CD14-positive monocyte (primary cell): ENCODE measurements at regions not wholly inside any gene's neighbourhood (a gene's known extent, or its start where the extent isn't known, plus 50 kb on each side); places are given as distances from the start of the nearest gene placed in this dataset.
A peak's percentile ranks its signal among the peaks of the same experiment; 100 is the strongest.

Source experiments
- DNase-seq, 3 donors: peaks; one replicate each; pipeline ENCODE4 v3.0.0-alpha.2; 2011 to 2022
- H2AFZ ChIP-seq: 2 replicates; pipeline ENCODE4 v1.6.0; 2012; ENCODE audit warnings: mild to moderate bottlenecking, low read depth, low read length, inconsistent platforms; ENCODE audit not compliant: insufficient read depth, poor library complexity, severe bottlenecking
- H3K27ac ChIP-seq, 2 donors: 1 replicate in 1 of 2; 2 replicates in 1 of 2; pipeline ENCODE4 v1.5.1; 2012 to 2013; ENCODE audit warnings: low read length in 2 of 2, control low read depth in 1 of 2, inconsistent platforms in 1 of 2, low read depth in 1 of 2, mild to moderate bottlenecking in 1 of 2
- H3K27me3 ChIP-seq, 2 donors: one replicate each; pipeline versions ENCODE4 v1.6.0 to v1.6.1; 2011 to 2013; ENCODE audit warnings: low read length in 2 of 2; ENCODE audit not compliant: control insufficient read depth in 2 of 2, insufficient read depth in 2 of 2
- H3K36me3 ChIP-seq, 2 donors: replicated peaks in 1 of 2; 1 replicate in 1 of 2; 2 replicates in 1 of 2; pipeline versions ENCODE4 v1.5.1 to v1.6.1; 2012 to 2013; ENCODE audit warnings: low read length in 2 of 2, control low read depth in 1 of 2, inconsistent platforms in 1 of 2, mild to moderate bottlenecking in 1 of 2; ENCODE audit not compliant: insufficient read depth in 2 of 2, control insufficient read depth in 1 of 2
- H3K4me1 ChIP-seq, 2 donors: 1 replicate in 1 of 2; 2 replicates in 1 of 2; pipeline versions ENCODE4 v1.5.1 to v1.6.1; 2012 to 2013; ENCODE audit warnings: low read length in 2 of 2, control low read depth in 1 of 2, inconsistent platforms in 1 of 2, mild to moderate bottlenecking in 1 of 2, moderate library complexity in 1 of 2; ENCODE audit not compliant: insufficient read depth in 2 of 2, control insufficient read depth in 1 of 2
- H3K4me2 ChIP-seq: replicated peaks from 2 replicates; pipeline ENCODE3; 2012; ENCODE audit warnings: low read length, moderate library complexity, mild to moderate bottlenecking; ENCODE audit not compliant: poor library complexity, severe bottlenecking; ENCODE audit errors: extremely low read depth
- H3K4me3 ChIP-seq, 3 experiments: fragments of 200-600 bp in 1 of 3; sonication (generic) in 1 of 3; replicated peaks in 1 of 3; 1 replicate in 2 of 3; 2 replicates in 1 of 3; pipeline ENCODE4 v1.5.1; 2011 to 2013; ENCODE audit warnings: low read length in 3 of 3, mild to moderate bottlenecking in 3 of 3, control low read depth in 2 of 3, low read depth in 2 of 3, inconsistent platforms in 1 of 3, moderate library complexity in 1 of 3
- H3K79me2 ChIP-seq: 2 replicates; pipeline ENCODE4 v1.6.0; 2012; ENCODE audit warnings: mild to moderate bottlenecking, control low read depth, inconsistent platforms, low read length, moderate library complexity; ENCODE audit not compliant: insufficient read depth
- H3K9ac ChIP-seq: 2 replicates; pipeline ENCODE4 v1.6.0; 2017; ENCODE audit warnings: low read length, mild to moderate bottlenecking; ENCODE audit not compliant: insufficient read depth, poor library complexity, severe bottlenecking
- H3K9me3 ChIP-seq, 2 donors: replicated peaks in 1 of 2; 1 replicate in 1 of 2; 2 replicates in 1 of 2; pipeline versions ENCODE4 v1.5.1 to v1.6.1; 2012 to 2013; ENCODE audit warnings: low read length in 2 of 2, control low read depth in 1 of 2; ENCODE audit not compliant: control insufficient read depth in 1 of 2, insufficient read depth in 1 of 2
- H4K20me1 ChIP-seq: 2 replicates; pipeline ENCODE4 v1.6.0; 2012; ENCODE audit warnings: mild to moderate bottlenecking, low read length, control low read depth, moderate library complexity; ENCODE audit not compliant: insufficient read depth
- H3K27ac Mint-ChIP-seq, 7 donors: one replicate each; pipeline ENCODE4 v1.8.0; 2020; ENCODE audit warnings: mild to moderate bottlenecking in 7 of 7, mixed read lengths in 7 of 7, moderate library complexity in 6 of 7, inconsistent platforms in 2 of 7
- H3K27me3 Mint-ChIP-seq, 3 donors: one replicate each; pipeline ENCODE4 v1.8.0; 2021 to 2022; ENCODE audit warnings: low read depth in 3 of 3, mild to moderate bottlenecking in 3 of 3, mixed read lengths in 3 of 3, moderate library complexity in 3 of 3, inconsistent platforms in 1 of 3
- H3K36me3 Mint-ChIP-seq, 2 donors: one replicate each; pipeline ENCODE4 v1.8.0; 2020; ENCODE audit warnings: mixed read lengths in 2 of 2, inconsistent platforms in 1 of 2, mild to moderate bottlenecking in 1 of 2
- H3K4me1 Mint-ChIP-seq: one replicate; pipeline ENCODE4 v1.8.0; 2020; ENCODE audit warnings: mild to moderate bottlenecking, mixed read lengths
- H3K4me3 Mint-ChIP-seq, 2 donors: one replicate each; pipeline ENCODE4 v1.8.0; 2020; ENCODE audit warnings: mild to moderate bottlenecking in 2 of 2, mixed read lengths in 2 of 2, moderate library complexity in 1 of 2
- H3K9me3 Mint-ChIP-seq, 7 donors: one replicate each; pipeline ENCODE4 v1.8.0; 2020 to 2022; ENCODE audit warnings: mixed read lengths in 7 of 7, mild to moderate bottlenecking in 6 of 7, moderate library complexity in 6 of 7, inconsistent platforms in 2 of 7
- WGBS: methylation state at CpG from one replicate; pipeline ENCODE4 v1.1.5; 2013; ENCODE audit warnings: missing lambda C conversion rate; ENCODE audit not compliant: insufficient coverage; 5-methylcytosine and 5-hydroxymethylcytosine counted together
- intact Hi-C, 2 donors: fragments of 100-400 bp; cut with micrococcal nuclease; formaldehyde crosslinking; loops; one replicate each; pipeline versions ENCODE4 v1.15.0 to v1.15.1; 2023
- TF ChIP-seq, protein P1 (sequence below): fragments of 200-600 bp; IDR thresholded peaks from one replicate; pipeline ENCODE4 v1.8.0; 2022; ENCODE audit warnings: antibody characterized with exemption, mild to moderate bottlenecking

DNA sequence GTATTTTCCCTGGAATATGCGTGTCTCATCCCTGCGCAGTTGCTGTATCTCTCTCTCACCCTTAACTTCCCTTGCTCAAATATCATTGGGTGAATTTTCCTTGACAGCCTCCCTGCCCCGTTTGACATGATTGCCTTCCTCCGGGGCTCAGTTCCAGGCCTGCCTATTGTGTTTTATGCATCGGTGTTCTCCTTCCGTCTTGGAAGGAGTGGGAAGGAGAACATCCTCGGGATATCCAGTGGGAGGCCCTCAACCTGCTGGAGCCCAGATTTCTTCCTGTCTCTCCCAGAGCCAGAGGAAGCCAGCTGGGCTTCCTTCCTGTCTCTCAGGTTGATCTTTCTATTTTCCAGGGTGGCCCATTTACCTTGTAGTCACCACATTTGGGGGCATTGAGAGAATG lies 434.7 kb upstream of the HS6ST1 start:
- Histone ChIP-seq H3K9me3 (no peaks in the 10 kb centered on the region), H2AFZ (peak overlapping the region; percentile 46), H3K27me3 (no peaks in the 10 kb centered on the region), H3K36me3 (no peaks in the 10 kb centered on the region), H3K27ac (no peak overlapping the region), H3K4me3 (no peak overlapping the region), H4K20me1 (no peaks in the 10 kb centered on the region), H3K4me2 (no peak overlapping the region), H3K79me2 (no peaks in the 10 kb centered on the region), H3K4me1 (peaks cover 4 to 8% of the 10 kb centered on the region in 2 donors), H3K9ac (no peak overlapping the region)
- no peaks in the 10 kb centered on the region for H3K9me3 Mint-ChIP-seq
- peaks cover 18% of the 10 kb centered on the region for H3K4me1 Mint-ChIP-seq
- no peaks in the 10 kb centered on the region for H3K36me3 Mint-ChIP-seq
- TF ChIP-seq, protein P1, sequence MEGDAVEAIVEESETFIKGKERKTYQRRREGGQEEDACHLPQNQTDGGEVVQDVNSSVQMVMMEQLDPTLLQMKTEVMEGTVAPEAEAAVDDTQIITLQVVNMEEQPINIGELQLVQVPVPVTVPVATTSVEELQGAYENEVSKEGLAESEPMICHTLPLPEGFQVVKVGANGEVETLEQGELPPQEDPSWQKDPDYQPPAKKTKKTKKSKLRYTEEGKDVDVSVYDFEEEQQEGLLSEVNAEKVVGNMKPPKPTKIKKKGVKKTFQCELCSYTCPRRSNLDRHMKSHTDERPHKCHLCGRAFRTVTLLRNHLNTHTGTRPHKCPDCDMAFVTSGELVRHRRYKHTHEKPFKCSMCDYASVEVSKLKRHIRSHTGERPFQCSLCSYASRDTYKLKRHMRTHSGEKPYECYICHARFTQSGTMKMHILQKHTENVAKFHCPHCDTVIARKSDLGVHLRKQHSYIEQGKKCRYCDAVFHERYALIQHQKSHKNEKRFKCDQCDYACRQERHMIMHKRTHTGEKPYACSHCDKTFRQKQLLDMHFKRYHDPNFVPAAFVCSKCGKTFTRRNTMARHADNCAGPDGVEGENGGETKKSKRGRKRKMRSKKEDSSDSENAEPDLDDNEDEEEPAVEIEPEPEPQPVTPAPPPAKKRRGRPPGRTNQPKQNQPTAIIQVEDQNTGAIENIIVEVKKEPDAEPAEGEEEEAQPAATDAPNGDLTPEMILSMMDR, result no peak
- WGBS, result 79% methylated on average over 5 of the region's 7 CpGs
- no peak for DNase-seq
- H3K4me3 Mint-ChIP-seq, result no peak overlapping the region
- H3K27ac Mint-ChIP-seq, result no peak overlapping the region
- peaks cover 8 to 10% (median 8%) of the 10 kb centered on the region in 3 donors for H3K27me3 Mint-ChIP-seq
- intact Hi-C loops, result loop anchor here (10.0 kb wide), 2 partner anchors 429 to 439 kb away; partner anchors contain the start of gene HS6ST1 (in 1 of the 2)

DNA sequence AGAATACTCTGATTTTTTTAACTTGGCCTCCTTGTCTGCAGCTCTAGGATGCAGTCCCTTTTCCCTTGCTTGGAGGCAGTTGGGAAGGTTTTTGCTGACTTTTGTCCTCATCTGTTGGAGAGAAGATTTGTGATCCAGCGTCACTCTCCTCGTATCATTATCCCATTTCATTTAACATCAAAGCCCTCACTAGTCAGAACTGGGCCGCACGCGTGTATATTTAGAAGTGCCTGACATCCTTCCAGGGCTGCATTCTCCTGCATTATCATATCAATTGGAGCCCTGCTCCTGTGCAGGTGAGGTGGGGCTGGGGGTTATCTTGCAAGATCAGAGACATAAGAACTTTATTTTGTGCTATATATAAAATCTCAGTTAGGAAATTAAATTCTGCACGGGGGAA lies 435.1 kb upstream of the HS6ST1 start:
- no peak overlapping the region for H3K4me3 Mint-ChIP-seq
- H3K4me1 ChIP-seq, result peaks cover 4 to 8% of the 10 kb centered on the region in 2 donors
- H3K79me2 ChIP-seq, result no peaks in the 10 kb centered on the region
- H3K27me3 ChIP-seq, result no peaks in the 10 kb centered on the region
- peak overlapping the region; percentile 46 for H2AFZ ChIP-seq
- WGBS, result 0% methylated on average over 1 of the region's 6 CpGs
- no peak overlapping the region for H3K4me3 ChIP-seq
- TF ChIP-seq, protein P1, result no peak
- H4K20me1 ChIP-seq, result no peaks in the 10 kb centered on the region
- no peaks in the 10 kb centered on the region for H3K9me3 Mint-ChIP-seq
- no peak overlapping the region for H3K27ac Mint-ChIP-seq
- H3K36me3 ChIP-seq, result no peaks in the 10 kb centered on the region
- peaks cover 18% of the 10 kb centered on the region for H3K4me1 Mint-ChIP-seq
- DNase-seq, result no peak
- no peak overlapping the region for H3K27ac ChIP-seq
- H3K4me2 ChIP-seq, result no peak overlapping the region
- no peaks in the 10 kb centered on the region for H3K9me3 ChIP-seq
- no peak overlapping the region for H3K9ac ChIP-seq
- no peaks in the 10 kb centered on the region for H3K36me3 Mint-ChIP-seq
- intact Hi-C loops, result loop anchor here (10.0 kb wide), 2 partner anchors 429 to 439 kb away; partner anchors contain the start of gene HS6ST1 (in 1 of the 2)
- H3K27me3 Mint-ChIP-seq, result peaks cover 8 to 10% (median 8%) of the 10 kb centered on the region in 3 donors
